NCI-H748 (cell line): ENCODE measurements at regions not wholly inside any gene's neighbourhood (a gene's known extent, or its start where the extent isn't known, plus 50 kb on each side); places are given as distances from the start of the nearest gene placed in this dataset.

Experiments used
- DNase-seq: peaks from one replicate; lab custom pipeline; 2025; ENCODE audit not compliant: unreplicated experiment; lab: John Stamatoyannopoulos, UW

DNA sequence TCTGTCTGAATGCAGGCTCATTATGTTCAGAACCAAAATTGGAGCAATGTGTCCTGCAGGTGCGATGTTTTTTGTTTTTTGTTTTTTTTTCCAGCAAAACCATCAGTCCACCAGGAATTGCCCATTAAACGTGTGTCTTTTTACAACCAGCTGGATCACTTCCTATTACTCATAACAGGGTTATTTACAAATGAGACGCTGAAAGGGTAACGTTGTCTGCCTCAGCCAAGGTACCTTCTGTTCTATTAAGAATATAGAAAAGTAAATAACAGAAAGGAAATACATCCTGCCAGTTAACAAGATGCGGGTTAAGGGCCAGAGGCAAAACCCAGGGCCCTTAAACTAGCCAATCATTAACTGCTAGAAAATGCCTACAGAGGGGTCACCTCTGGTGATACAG is 590.4 kb downstream of the TBC1D4 start:
- peak; percentile 56 for DNase-seq

DNA sequence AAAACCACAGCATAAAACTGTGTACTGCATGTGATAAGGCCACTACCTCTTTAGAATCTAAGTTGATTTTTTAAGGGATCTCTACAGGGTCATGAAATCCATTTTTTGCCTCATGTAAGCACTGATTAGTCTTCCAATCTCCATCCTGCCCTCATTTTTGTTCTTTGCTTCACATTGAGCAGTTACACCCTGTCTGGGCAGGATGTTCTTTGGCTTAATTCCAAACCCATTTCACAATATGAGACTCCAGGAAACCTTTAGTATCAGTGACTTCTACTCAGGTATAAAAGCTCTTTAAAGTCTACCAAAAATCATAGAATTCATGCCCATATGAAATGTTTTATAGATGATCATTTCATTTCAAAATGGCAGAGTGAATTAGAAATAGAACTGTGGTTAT is 592.6 kb downstream of the TBC1D4 start:
- DNase-seq, result peak; percentile 14

DNA sequence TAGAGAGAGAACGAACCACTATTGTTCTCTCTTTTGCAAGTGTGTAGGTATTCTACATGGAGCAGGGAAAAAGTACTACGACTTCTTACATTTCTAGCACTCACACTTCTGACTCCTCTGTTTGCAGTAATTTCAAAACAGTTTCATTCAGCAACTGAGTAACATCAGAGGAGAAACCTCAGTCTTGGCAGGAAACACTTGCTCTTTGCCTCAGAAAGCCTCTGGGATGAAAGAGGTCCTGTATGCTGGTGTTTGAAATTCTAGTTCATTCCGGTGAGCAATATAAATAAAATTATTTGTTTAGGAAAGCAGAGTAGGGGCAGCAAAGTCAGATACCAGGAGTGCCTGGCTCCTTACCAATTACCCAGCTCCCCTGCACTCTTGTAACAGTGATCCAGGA is 595.5 kb downstream of the TBC1D4 start:
- DNase-seq, result no peak

DNA sequence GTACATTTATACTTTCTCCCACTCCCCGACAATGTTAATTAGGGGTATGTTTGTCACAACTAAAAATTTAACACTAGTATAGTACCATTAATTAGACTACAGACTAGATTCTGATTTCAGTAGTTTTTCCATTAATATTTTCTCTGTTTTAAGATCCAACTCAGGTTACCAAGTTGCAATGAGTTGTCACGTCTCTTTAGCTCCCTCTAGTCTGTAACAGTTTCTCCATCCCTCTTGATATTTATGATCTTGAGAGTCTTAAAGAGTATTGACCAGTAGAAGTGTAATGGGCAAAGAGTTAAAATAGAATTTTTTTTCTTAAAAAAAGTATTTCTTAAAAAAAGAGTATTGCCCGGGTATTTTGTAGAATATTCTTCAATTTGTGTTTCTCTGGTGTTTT is 598.1 kb downstream of the TBC1D4 start:
- no peak for DNase-seq

DNA sequence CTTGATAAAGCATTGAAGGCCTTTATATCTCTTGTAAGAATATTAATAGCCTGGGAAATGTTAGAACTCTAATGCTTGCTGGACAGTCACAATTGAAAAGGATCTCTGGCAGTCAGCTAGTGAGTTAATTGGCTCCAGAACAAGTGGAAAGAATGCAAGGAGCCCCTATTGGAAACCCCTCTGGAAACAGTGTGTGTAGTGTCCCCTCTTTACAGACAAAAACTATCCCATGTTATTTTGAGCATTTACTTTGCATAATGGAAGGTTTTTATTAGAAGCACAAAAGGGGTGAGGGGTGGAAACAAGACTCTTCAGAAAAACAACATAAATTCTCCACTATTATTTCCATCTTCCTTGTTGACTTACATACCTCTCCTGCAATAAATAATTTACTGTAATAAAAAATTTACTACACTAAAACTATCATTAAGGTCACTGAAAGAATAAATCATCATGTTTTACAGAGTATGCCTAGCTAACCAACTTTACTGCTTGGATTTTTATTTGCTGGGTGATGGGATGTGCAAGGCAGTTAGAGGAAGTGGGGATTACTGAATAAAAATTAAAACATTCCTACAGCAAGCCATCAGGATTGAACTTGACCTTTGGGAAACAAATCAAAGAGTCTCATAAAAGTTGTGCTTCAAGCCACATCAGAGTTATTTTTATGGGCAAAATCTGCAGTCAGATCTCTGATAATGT is 610.4 kb downstream of the TBC1D4 start:
- no peak for DNase-seq

DNA sequence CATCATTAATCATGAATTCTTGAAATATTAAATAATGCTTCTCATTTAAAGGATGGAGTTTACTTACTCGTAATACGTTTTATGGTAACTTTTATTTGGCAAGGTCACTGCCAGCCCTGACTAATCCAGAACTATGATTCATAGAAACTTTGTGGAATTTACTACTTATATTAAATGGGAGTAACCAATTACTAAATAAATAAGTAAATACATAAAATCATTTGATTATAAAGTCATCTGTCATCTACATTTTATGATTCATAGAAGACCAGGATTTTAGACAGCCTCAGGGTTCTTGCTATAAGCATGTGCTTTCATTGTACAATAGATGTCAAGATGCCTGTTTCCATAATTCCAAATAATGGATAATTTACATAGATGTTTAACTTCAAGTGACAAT is 611.1 kb downstream of the TBC1D4 start:
- no peak for DNase-seq

DNA sequence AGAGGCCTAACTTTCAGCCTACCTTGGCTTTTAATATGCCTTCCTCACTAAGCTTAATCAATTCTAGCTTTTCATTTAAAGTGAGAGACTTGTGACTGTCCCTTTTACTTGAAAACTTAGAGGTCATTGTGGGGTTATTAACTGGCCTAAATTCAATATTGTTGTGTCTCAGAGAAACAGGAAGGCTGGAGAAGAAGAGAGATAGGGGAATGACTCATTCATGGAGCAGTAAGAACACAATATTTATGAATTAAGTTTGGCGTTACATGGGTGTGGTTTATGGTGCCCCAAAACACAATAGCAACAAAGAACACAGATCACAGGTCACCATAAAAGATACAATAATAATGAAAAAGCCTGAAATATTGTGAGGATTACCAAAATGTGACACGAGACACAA is 612.1 kb downstream of the TBC1D4 start:
- DNase-seq, result no peak

DNA sequence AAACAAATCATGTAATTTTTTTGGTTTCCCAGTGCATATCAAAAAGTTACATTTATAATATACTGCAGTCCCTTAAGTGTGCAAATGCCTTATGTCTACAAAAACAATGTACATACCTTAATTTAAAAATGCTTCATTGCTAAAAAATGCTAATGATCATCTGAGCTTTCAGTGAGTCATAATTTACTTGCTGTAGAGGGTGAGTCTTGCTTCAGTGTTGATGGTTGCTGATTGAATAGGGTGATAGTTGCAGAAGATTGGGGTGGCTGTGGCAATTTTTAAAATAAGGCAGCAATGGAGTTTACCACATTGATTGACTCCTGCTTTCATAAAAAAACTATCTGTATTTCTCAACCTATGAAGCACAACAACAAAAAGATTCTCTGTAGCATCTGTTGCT is 613.9 kb downstream of the TBC1D4 start:
- DNase-seq, result no peak

DNA sequence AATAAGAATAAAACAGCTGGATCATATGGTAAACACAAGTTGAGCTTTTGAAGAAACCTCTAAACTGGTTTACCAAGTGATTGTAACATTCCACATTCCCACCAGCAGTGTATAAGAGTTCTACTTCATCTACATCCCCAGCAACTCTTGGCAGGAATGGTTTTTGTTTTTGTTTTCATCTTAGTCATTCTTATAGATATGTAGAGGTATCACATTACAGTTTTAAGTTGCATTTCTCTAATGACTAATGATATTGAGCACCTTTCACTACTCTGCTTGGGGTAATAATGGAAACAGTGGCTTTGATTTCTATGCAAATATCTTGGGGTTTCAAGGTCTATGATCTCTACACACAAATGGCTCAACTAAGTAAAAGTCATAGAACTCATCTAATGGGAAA is 614.5 kb downstream of the TBC1D4 start:
- no peak for DNase-seq

DNA sequence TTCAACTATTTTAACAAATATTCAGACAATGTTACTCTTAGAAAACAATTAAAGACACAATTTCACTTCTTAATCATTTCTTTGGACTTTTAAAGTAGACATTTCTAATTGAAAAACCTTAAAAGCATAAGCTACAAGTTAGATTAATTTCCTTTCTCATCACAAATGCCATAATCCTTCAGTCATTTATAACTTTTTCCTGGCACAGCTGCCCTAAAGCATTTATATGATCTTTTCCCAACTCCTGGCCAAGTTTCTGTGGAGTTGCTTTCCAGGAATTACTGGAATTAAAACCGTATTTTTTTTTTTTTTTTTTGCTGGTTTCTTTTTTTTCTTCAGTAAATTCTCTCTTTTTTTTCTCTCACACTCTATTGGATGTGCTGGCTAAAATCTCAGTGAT is 615.9 kb downstream of the TBC1D4 start:
- DNase-seq, result no peak

DNA sequence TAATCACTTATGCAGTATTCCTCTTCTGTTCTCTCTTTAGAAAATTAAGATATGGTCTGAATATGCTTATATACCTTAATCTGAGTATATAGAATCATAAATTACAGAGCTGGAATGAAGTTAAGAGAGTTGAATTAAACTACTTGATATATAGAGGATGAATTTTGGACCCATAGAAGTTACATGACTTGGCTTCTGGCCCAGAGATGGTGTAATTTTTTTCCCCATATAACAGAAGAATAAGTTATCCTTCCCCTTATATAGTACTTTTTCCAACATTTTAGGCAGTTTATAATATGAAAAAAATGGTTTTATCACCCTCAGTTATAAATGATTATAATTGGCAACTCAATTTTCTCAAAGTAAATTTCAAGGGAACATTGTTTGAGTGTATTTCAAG is 616.3 kb downstream of the TBC1D4 start:
- no peak for DNase-seq

DNA sequence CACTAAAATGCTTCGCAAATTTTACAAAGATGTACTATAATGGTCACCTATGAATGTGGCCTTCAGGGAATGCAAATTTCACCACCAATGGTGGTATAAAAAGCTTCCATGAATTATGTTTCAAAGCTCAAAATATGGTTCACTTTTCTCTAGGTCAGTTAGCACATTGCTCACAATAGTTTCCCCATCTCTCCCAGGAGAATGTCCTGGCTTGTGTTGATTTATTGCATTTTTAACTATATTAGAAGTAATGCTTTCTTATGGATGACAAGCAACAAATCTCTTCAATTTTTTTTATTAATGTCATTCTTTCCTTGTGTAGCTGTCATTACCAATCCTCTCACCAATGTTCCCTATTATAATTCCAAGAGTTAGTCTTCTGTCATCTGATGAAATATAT is 621.2 kb downstream of the TBC1D4 start:
- DNase-seq, result no peak

DNA sequence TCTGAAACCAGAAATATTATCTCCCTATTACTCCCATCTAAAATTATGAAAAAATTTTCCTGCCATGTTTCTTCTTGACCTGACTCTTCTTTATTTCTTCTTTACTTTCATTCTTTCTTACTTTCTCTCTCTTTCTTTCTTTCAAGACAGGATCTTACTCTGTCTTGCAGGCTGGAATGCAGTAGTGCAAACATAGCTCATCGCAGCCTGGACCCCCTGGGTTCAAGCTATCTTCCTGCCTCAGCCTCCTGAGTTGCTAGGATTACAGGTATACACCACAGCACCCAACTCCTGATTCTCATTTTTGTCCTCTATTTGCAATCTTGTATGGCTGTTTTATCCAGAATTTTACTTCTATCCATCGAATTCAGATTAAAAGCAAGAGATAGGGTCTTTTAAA is 631.1 kb downstream of the TBC1D4 start:
- no peak for DNase-seq

DNA sequence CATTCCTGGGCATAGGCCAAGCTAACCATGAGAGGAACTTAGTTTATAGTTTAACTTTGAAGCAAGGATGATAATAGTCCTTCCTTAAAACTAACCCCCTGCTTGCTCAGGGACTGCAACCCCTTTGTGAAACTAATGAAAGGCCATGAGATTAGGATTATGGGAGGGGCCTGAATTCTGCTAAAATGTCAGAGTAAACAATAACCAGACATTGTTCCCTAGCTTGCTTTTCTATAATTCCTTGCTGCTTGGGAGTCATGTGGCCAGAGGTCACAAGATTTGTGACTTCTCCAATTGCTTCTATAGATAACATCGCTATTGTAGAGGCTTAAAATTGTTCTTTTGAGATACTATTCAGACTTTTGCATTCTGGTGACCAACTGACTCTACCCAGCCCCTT is 634.0 kb downstream of the TBC1D4 start:
- DNase-seq, result no peak

DNA sequence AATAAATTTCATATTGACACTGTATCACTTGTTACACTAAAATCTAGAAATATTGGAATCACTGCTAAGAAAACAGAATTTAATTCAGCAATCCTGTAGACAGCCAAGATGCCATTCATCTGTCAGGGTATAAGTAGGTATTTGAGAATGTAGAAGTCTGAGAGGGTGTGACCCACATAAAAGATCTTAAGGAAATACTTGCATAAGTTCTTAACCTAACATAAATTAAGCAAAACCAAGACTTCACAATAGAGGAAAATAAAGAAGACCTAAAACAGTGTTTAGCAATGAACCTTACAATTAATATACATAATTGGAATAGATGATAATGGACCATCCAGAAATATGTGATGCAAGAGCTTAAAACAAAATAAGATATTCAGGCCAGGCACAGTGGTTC is 636.2 kb downstream of the TBC1D4 start:
- DNase-seq, result no peak

DNA sequence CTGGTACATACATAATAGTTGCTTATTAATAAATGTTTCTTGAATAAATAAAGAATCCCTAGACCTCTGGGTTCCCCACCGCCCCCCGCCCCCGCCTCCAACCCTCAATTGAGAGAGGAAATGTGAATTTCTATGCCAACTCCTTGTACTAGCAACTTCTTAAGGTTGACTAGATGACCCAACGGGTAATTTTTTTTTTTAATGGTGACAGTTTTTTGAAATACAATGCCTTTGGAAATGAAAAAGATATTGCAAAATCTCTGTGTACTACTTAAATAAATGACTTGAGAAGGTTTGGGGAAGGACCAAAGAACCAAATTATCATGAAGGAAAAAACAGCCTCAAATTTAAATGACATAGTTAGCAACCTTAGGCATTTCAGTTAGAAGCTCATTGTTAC is 640.3 kb downstream of the TBC1D4 start:
- no peak for DNase-seq

DNA sequence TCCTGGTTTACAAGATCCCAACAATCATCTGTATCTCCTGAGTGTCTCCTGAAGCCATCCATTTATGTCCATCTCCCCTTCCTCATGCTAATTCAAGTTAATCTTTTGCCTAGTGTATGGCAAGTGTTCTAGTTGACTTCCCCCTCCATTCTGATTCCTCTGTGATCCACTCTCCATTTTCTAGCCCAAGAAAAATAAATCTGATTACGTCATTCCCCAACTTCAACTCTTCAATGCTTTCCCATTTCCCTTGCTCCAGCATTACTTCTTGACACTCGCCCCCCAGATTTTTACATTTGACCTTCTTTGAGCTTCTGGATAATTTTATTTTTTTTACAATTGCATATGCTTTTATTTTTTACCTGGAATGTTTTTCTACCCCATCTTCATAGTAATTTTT is 640.8 kb downstream of the TBC1D4 start:
- no peak for DNase-seq

DNA sequence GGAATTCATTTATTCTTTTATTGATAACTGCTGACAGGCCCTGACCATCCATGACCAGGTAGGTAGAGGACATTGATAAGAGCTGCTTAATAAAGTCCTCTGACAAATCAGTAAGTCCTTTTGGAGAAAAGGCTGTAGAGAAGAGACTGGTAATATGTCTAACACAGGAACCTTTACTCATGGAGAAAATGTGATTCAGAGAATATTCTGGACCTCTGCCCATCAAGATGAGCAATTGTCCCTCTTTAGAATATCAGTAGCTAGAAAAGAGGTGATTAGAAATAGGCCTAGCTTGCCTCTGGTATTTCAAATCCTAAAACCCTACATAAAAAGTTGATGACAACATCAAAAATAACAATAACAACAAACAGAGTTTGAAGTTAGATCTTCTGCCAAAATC is 642.3 kb downstream of the TBC1D4 start:
- DNase-seq, result no peak

DNA sequence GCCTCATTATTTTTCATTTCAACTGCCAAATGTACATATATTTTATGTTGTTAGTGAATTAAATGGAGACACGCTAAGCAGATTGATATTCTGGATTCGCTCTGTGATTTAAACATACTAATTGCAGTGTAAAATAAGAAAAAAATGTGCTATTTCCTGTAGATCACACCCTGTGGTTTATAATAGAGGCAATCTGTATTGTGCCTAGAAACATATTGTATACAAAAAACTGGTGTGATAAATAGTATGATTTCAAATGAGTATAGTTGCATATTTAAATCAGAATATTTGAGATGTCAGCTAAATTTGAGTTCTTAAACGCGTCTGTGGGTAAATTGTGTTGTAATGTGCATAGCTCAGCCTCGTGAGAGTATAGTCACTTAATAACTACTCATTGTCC is 643.9 kb downstream of the TBC1D4 start:
- DNase-seq, result no peak

DNA sequence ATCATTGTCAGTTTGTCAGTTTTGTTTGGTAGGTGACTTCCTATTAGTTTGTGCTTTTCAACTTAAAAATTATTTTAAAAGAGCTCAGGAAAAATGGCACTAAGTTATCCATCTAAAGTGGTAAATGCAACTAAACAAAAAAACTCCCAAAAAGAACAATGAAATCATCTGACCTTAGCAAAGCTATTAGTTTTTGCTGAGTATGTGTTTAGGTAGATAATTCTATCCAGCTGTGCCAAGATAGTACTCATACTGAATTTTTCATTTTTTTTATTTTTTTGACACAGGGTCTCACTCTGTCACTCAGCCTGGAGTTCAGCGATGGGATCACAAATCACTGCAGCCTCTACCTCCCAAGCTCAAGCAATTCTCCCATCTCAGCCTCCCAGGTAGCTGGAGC is 645.3 kb downstream of the TBC1D4 start:
- no peak for DNase-seq

DNA sequence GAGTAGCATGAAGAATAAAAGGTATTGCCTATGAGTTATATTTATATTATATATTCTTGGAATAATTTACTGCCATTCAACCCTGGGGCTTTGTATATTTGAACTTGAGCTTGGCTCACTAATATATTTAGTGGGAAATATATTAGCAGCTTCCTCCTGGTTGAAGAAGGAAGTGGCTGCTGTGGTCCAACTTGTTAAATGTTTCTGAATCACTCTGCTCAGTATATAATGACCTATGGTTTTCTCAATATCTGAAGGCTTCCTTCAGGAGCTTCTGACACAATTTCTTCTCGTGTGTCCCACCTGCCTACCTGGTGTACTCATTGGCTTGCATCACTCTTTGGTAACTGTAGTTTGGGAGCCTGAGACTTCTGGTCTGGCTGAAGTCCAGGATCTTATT is 646.4 kb downstream of the TBC1D4 start:
- no peak for DNase-seq

DNA sequence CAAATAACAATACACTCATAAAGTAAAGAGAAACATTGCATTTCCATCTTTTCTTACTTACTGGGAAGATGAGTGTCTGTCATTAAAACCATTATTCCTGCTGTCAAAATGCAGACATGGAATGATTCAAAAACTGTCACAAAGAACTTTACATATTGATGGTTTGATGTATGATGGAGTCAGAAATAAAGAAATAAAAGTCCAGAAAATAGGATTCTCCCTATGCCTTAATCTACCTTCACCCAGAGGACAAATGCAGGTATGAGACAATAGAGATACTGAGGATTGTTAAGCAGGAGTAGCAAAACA is 656.1 kb downstream of the TBC1D4 start:
- no peak for DNase-seq

DNA sequence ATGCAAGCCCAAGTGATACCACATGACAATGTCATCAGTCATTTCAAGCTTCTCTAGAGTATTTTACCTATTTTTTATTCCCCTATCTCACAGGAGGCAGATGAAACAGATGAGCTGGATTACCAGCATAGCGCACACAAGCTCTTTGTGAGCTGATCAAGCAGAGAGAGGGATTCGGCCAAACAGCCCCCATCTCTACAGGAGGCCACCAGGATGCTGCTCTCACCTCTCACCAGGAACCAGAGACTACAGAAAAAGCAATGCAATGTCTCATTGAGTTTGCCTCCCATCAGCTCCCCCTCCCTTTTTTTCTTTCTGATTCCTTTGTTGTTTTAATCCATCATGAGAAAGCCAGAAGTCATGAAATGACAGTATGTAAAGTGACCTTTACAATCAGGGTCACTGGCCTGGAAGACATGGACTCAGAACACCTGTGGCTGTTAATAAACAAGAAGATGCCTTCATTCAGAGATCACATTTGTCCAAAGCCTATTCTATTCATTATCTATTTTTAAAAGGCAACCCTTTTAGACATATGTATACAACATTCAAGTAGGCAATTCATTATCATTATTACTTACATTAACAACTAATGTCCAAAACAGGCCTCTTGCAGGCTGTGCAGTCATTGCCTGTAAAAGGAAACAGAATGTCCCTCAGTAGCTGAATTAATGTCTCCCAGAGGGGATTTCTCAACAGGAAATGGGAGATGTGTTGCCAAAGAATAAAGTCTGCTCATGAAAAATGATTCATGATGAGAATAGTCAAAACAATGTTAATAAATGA is 656.6 kb downstream of the TBC1D4 start:
- DNase-seq, result no peak
